HEK293 (cell line): ENCODE measurements at regions not wholly inside any gene's neighbourhood (a gene's known extent, or its start where the extent isn't known, plus 50 kb on each side); places are given as distances from the start of the nearest gene placed in this dataset.

ENCODE experiments used
- CTCF ChIA-PET: fragments of 350-600 bp; formaldehyde crosslinking; extraction: SDS; loops from one replicate; lab custom pipeline; 2021; ENCODE audit warnings: antibody characterized with exemption; lab: Yijun Ruan, JAX
- POLR2A ChIA-PET: fragments of 300-600 bp; formaldehyde crosslinking; extraction: SDS; loops from one replicate; lab custom pipeline; 2020; ENCODE audit warnings: antibody characterized with exemption, inconsistent platforms; lab: Yijun Ruan, JAX
- H3K27ac ChIP-seq: fragments of 200-500 bp; sonication (Bioruptor generic); 2 replicates; pipeline ENCODE4 v1.5.1; 2014; ENCODE audit warnings: low read depth, low read length, control low read depth, inconsistent platforms; ENCODE audit errors: extremely low read depth
- H3K36me3 ChIP-seq, 2 experiments: fragments of 200-500 bp in 1 of 2; sonication (Bioruptor generic) in 1 of 2; 1 replicate in 1 of 2; 2 replicates in 1 of 2; pipeline ENCODE4 v1.5.1; 2014 to 2017; ENCODE audit warnings: inconsistent platforms in 2 of 2, low read length in 2 of 2; ENCODE audit not compliant: control insufficient read depth in 2 of 2, insufficient read depth in 1 of 2
- H3K4me1 ChIP-seq: fragments of 200-500 bp; sonication (Bioruptor generic); 2 replicates; pipeline ENCODE4 v1.5.1; 2014; ENCODE audit warnings: mild to moderate bottlenecking, low read length, inconsistent platforms; ENCODE audit not compliant: control insufficient read depth, insufficient read depth
- H3K4me3 ChIP-seq: 2 replicates; pipeline ENCODE4 v1.5.1; 2011; ENCODE audit warnings: low read depth, mild to moderate bottlenecking, control low read depth, low read length, moderate library complexity
- H3K9me3 ChIP-seq: fragments of 200-500 bp; sonication (Bioruptor generic); 2 replicates; pipeline ENCODE4 v1.5.1; 2014; ENCODE audit warnings: low read depth, low read length, inconsistent platforms; ENCODE audit not compliant: control insufficient read depth, insufficient read depth
- KLF9 ChIP-seq: fragments of 450-650 bp; formaldehyde crosslinking; IDR thresholded peaks from 2 replicates; pipeline ENCODE4 v1.5.1; 2016; ENCODE audit warnings: missing biosample characterization, missing genetic modification characterization, low read depth
- MZF1 ChIP-seq: fragments of 450-650 bp; formaldehyde crosslinking; IDR thresholded peaks from 2 replicates; pipeline ENCODE4 v1.5.1; 2017; ENCODE audit warnings: missing biosample characterization, missing genetic modification characterization, borderline replicate concordance
- PRDM4 ChIP-seq: fragments of 450-650 bp; formaldehyde crosslinking; IDR thresholded peaks from 2 replicates; pipeline ENCODE4 v1.5.1; 2017; ENCODE audit warnings: missing biosample characterization, missing genetic modification characterization
- SCRT2 ChIP-seq: fragments of 450-650 bp; formaldehyde crosslinking; IDR thresholded peaks from 2 replicates; pipeline ENCODE4 v1.5.1; 2016; ENCODE audit warnings: missing biosample characterization, missing genetic modification characterization
- SETDB1 ChIP-seq: IDR thresholded peaks from one replicate; pipeline ENCODE4 v1.6.1; 2017; ENCODE audit warnings: mild to moderate bottlenecking, low read length, moderate library complexity, mixed read lengths; ENCODE audit not compliant: insufficient read length
- SP3 ChIP-seq: fragments of 450-650 bp; formaldehyde crosslinking; IDR thresholded peaks from 2 replicates; pipeline ENCODE4 v1.5.1; 2016; ENCODE audit warnings: missing biosample characterization, missing genetic modification characterization
- ZBTB10 ChIP-seq: fragments of 450-650 bp; formaldehyde crosslinking; IDR thresholded peaks from 2 replicates; pipeline ENCODE4 v1.5.1; 2016; ENCODE audit warnings: missing biosample characterization, missing genetic modification characterization
- ZFHX2 ChIP-seq: fragments of 450-650 bp; formaldehyde crosslinking; conservative IDR thresholded peaks from 2 replicates; pipeline ENCODE4 v1.5.1; 2016; ENCODE audit warnings: missing biosample characterization, missing genetic modification characterization
- ZFP3 ChIP-seq: fragments of 450-650 bp; formaldehyde crosslinking; IDR thresholded peaks from 2 replicates; pipeline ENCODE4 v1.5.1; 2016; ENCODE audit warnings: low read depth, missing biosample characterization, missing genetic modification characterization
- ZNF19 ChIP-seq: fragments of 450-650 bp; formaldehyde crosslinking; IDR thresholded peaks from 2 replicates; pipeline ENCODE4; 2016; ENCODE audit warnings: missing biosample characterization, missing genetic modification characterization, low read depth
- ZNF2 ChIP-seq: fragments of 450-650 bp; formaldehyde crosslinking; IDR thresholded peaks from 2 replicates; pipeline ENCODE4 v1.5.1; 2016; ENCODE audit warnings: missing biosample characterization, missing genetic modification characterization
- ZNF274 ChIP-seq, 2 experiments: fragments of 200-500 bp in 1 of 2; fragments of 450-650 bp in 1 of 2; sonication (Bioruptor generic) in 1 of 2; formaldehyde crosslinking in 1 of 2; IDR thresholded peaks; 2 replicates each; pipeline versions ENCODE4 v1.5.1 to v1.6.1; 2014 to 2016; ENCODE audit warnings: borderline replicate concordance in 1 of 2, inconsistent platforms in 1 of 2, low read length in 1 of 2, missing biosample characterization in 1 of 2, missing genetic modification characterization in 1 of 2
- ZNF37A ChIP-seq: fragments of 450-650 bp; IDR thresholded peaks from 2 replicates; pipeline ENCODE4 v1.5.1; 2018; ENCODE audit warnings: missing biosample characterization, missing genetic modification characterization
- ZNF404 ChIP-seq: fragments of 450-650 bp; formaldehyde crosslinking; IDR thresholded peaks from 2 replicates; pipeline ENCODE4 v1.5.1; 2017; ENCODE audit warnings: missing biosample characterization, missing genetic modification characterization
- ZNF423 ChIP-seq: fragments of 450-650 bp; formaldehyde crosslinking; IDR thresholded peaks from 2 replicates; pipeline ENCODE4 v1.5.1; 2016; ENCODE audit warnings: missing biosample characterization, missing genetic modification characterization
- ZNF501 ChIP-seq: fragments of 450-650 bp; formaldehyde crosslinking; IDR thresholded peaks from 2 replicates; pipeline ENCODE4 v1.5.1; 2016; ENCODE audit warnings: missing biosample characterization, missing genetic modification characterization
- ZNF544 ChIP-seq: fragments of 450-650 bp; formaldehyde crosslinking; IDR thresholded peaks from 2 replicates; pipeline ENCODE4 v1.5.0; 2017; ENCODE audit warnings: missing biosample characterization, missing genetic modification characterization
- ZNF560 ChIP-seq: fragments of 450-650 bp; formaldehyde crosslinking; IDR thresholded peaks from 2 replicates; pipeline ENCODE4 v1.5.1; 2017; ENCODE audit warnings: missing biosample characterization, missing genetic modification characterization, borderline replicate concordance
- ZNF585B ChIP-seq: fragments of 450-650 bp; formaldehyde crosslinking; IDR thresholded peaks from 2 replicates; pipeline ENCODE4 v1.5.1; 2016; ENCODE audit warnings: missing biosample characterization, missing genetic modification characterization
- ZNF677 ChIP-seq: fragments of 450-650 bp; IDR thresholded peaks from 2 replicates; pipeline ENCODE4 v1.5.0; 2018; ENCODE audit warnings: missing biosample characterization, mild to moderate bottlenecking, missing genetic modification characterization, moderate library complexity
- ZSCAN4 ChIP-seq: fragments of 450-650 bp; formaldehyde crosslinking; IDR thresholded peaks from 2 replicates; pipeline ENCODE4 v1.5.1; 2017; ENCODE audit warnings: missing biosample characterization, missing genetic modification characterization

GRCh38 chr4:111693758-111694157, 451.5 kb upstream of the FAM241A start:
- CTCF ChIA-PET: interaction anchor here (0.6 to 1.6 kb wide), 3 partner anchors 52 to 1183 kb away, joined by 3 to 5 read pairs (median 4); no protein-coding TSS in a partner anchor

GRCh38 chr4:111695677-111696076, 449.6 kb upstream of the FAM241A start:
- H3K4me3 ChIP-seq: no peak overlapping the region
- POLR2A ChIA-PET: no interaction called here
- H3K4me1 ChIP-seq: no peaks in the 10 kb centered on the region; the same call in 1 of the 2 replicates
- H3K27ac ChIP-seq: no peak overlapping the region
- H3K9me3 ChIP-seq: no peaks in the 10 kb centered on the region
- TF ChIP-seq ZNF404 (no peak), SP3 (tag by site-specific recombination) (no peak), ZFP3 (tag by site-specific recombination) (no peak), MZF1 (tag by site-specific recombination) (no peak), ZNF19 (tag by site-specific recombination) (no peak), ZNF274 (IDR thresholded peaks at IDR 0.05; ENCODE audit: low read length) (no peak), ZNF274 (tag by site-specific recombination; IDR thresholded peaks at IDR 0.05; ENCODE audit: borderline replicate concordance) (no peak), ZNF677 (tag by site-specific recombination) (no peak), ZNF501 (tag by site-specific recombination) (no peak), ZNF37A (tag by site-specific recombination) (no peak), ZFHX2 (tag by site-specific recombination) (no peak), PRDM4 (tag by site-specific recombination) (no peak), ZNF2 (tag by site-specific recombination) (no peak), SETDB1 (no peak)
- CTCF ChIA-PET: no interaction called here
- H3K36me3 ChIP-seq: no peaks in the 10 kb centered on the region

More at GRCh38 chr4:111693758-111694157, 451.5 kb upstream of the FAM241A start:
- H3K27ac ChIP-seq: no peak overlapping the region
- POLR2A ChIA-PET: no interaction called here
- no peaks in the 10 kb centered on the region for H3K36me3 ChIP-seq
- TF ChIP-seq ZNF423: no peak
- TF ChIP-seq ZSCAN4 (tag by site-specific recombination): no peak
- no peak for TF ChIP-seq ZNF585B (tag by site-specific recombination)
- TF ChIP-seq ZBTB10 (tag by site-specific recombination): no peak
- no peak for TF ChIP-seq ZNF560
- TF ChIP-seq ZNF544 (tag by site-specific recombination): no peak
- no peak for TF ChIP-seq ZFHX2 (tag by site-specific recombination)
- no peak for TF ChIP-seq SCRT2 (tag by site-specific recombination)
- TF ChIP-seq KLF9 (tag by site-specific recombination): no peak
- H3K4me3 ChIP-seq: no peak overlapping the region
- no peaks in the 10 kb centered on the region for H3K9me3 ChIP-seq
- peaks cover 3% of the 10 kb centered on the region; the same call in 1 of the 2 replicates for H3K4me1 ChIP-seq
